ENCODE measurements at regions not wholly inside any gene's neighbourhood (a gene's known extent, or its start where the extent isn't known, plus 50 kb on each side); places are given as distances from the start of the nearest gene placed in this dataset.

DNA sequence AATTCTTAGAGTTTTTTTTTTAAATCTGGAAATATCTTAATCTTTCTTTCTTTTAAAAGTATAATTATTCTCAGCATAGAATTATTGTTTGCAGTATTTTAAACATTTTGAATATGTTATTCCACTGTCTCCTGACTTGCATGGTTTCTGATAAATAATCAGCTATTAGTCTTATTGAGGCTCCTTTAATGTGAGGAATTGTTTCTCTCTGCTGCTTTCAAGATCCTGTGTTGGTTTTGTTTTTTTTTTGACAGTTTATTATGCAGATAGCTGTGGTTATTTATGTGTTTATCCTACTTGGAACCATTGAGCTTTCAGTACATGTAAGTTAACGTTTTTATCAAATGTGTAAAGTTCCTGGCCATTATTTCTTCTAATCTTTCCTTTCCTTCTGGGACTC is 477.9 kb upstream of the HTR2A start (continued):
- TF ChIP-seq, protein P1, sequence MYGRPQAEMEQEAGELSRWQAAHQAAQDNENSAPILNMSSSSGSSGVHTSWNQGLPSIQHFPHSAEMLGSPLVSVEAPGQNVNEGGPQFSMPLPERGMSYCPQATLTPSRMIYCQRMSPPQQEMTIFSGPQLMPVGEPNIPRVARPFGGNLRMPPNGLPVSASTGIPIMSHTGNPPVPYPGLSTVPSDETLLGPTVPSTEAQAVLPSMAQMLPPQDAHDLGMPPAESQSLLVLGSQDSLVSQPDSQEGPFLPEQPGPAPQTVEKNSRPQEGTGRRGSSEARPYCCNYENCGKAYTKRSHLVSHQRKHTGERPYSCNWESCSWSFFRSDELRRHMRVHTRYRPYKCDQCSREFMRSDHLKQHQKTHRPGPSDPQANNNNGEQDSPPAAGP (tag by site-specific recombination; IDR thresholded peaks at IDR 0.05): no peak
- TF ChIP-seq PRDM1 (tag by site-specific recombination; IDR thresholded peaks at IDR 0.05) (no peak), GLIS2 (tag by site-specific recombination; IDR thresholded peaks at IDR 0.05) (no peak), ZNF623 (tag by site-specific recombination; IDR thresholded peaks at IDR 0.05) (no peak)
- TF ChIP-seq, protein P2, sequence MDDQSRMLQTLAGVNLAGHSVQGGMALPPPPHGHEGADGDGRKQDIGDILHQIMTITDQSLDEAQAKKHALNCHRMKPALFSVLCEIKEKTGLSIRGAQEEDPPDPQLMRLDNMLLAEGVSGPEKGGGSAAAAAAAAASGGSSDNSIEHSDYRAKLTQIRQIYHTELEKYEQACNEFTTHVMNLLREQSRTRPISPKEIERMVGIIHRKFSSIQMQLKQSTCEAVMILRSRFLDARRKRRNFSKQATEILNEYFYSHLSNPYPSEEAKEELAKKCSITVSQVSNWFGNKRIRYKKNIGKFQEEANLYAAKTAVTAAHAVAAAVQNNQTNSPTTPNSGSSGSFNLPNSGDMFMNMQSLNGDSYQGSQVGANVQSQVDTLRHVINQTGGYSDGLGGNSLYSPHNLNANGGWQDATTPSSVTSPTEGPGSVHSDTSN (CRISPR knock-in tag; IDR thresholded peaks at IDR 0.05): no peak
- TF ChIP-seq, protein P3, sequence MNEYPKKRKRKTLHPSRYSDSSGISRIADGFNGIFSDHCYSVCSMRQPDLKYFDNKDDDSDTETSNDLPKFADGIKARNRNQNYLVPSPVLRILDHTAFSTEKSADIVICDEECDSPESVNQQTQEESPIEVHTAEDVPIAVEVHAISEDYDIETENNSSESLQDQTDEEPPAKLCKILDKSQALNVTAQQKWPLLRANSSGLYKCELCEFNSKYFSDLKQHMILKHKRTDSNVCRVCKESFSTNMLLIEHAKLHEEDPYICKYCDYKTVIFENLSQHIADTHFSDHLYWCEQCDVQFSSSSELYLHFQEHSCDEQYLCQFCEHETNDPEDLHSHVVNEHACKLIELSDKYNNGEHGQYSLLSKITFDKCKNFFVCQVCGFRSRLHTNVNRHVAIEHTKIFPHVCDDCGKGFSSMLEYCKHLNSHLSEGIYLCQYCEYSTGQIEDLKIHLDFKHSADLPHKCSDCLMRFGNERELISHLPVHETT (tag by site-specific recombination; IDR thresholded peaks at IDR 0.05): no peak
- TF ChIP-seq, protein P4, sequence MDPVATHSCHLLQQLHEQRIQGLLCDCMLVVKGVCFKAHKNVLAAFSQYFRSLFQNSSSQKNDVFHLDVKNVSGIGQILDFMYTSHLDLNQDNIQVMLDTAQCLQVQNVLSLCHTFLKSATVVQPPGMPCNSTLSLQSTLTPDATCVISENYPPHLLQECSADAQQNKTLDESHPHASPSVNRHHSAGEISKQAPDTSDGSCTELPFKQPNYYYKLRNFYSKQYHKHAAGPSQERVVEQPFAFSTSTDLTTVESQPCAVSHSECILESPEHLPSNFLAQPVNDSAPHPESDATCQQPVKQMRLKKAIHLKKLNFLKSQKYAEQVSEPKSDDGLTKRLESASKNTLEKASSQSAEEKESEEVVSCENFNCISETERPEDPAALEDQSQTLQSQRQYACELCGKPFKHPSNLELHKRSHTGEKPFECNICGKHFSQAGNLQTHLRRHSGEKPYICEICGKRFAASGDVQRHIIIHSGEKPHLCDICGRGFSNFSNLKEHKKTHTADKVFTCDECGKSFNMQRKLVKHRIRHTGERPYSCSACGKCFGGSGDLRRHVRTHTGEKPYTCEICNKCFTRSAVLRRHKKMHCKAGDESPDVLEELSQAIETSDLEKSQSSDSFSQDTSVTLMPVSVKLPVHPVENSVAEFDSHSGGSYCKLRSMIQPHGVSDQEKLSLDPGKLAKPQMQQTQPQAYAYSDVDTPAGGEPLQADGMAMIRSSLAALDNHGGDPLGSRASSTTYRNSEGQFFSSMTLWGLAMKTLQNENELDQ (tag by site-specific recombination; IDR thresholded peaks at IDR 0.05; ENCODE audit: low read depth): no peak
- TF ChIP-seq, protein P5, sequence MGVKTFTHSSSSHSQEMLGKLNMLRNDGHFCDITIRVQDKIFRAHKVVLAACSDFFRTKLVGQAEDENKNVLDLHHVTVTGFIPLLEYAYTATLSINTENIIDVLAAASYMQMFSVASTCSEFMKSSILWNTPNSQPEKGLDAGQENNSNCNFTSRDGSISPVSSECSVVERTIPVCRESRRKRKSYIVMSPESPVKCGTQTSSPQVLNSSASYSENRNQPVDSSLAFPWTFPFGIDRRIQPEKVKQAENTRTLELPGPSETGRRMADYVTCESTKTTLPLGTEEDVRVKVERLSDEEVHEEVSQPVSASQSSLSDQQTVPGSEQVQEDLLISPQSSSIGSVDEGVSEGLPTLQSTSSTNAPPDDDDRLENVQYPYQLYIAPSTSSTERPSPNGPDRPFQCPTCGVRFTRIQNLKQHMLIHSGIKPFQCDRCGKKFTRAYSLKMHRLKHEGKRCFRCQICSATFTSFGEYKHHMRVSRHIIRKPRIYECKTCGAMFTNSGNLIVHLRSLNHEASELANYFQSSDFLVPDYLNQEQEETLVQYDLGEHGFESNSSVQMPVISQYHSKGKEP (tag by site-specific recombination; IDR thresholded peaks at IDR 0.05): no peak

DNA sequence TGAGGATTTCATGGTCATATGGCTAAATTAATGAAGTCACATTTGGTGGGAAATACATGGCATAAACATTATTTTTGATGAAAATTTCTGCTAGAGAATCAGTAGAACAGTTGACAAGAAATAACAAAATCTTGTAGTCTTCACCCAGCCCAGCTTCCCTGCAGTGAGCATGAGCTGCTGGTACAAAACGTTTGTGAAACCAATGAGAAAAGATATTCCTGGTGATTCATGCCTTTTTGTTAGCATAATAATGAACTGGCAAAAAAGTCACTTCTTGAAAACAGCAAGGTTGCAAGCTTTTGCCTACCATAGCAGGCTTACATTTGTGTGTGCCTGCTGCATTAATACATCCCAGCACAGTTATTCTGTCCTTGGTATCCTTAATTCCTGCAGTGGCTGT is 475.9 kb upstream of the HTR2A start:
- CTCF ChIA-PET: no interaction called here
- Histone ChIP-seq H3K9me3 (ENCODE audit: control insufficient read depth, insufficient read depth, low read depth, low read length) (no peaks in the 10 kb centered on the region), H3K27ac (ENCODE audit: extremely low read depth, low read depth, low read length) (no peak overlapping the region), H3K36me3 (ENCODE audit: control insufficient read depth in 2 of 2, insufficient read depth in 1 of 2, low read length in 2 of 2) (no peaks in the 10 kb centered on the region), H3K4me3 (ENCODE audit: low read depth, low read length) (no peak overlapping the region), H3K4me1 (ENCODE audit: control insufficient read depth, insufficient read depth, low read length) (no peaks in the 10 kb centered on the region)
- POLR2A ChIA-PET: no interaction called here
- TF ChIP-seq ZNF174 (tag by site-specific recombination; IDR thresholded peaks at IDR 0.05): no peak
- TF ChIP-seq, protein P6, sequence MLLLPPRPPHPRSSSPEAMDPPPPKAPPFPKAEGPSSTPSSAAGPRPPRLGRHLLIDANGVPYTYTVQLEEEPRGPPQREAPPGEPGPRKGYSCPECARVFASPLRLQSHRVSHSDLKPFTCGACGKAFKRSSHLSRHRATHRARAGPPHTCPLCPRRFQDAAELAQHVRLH (tag by site-specific recombination; IDR thresholded peaks at IDR 0.05): no peak
- no peak for TF ChIP-seq ZNF239 (tag by site-specific recombination; IDR thresholded peaks at IDR 0.05)
- TF ChIP-seq, protein P7, sequence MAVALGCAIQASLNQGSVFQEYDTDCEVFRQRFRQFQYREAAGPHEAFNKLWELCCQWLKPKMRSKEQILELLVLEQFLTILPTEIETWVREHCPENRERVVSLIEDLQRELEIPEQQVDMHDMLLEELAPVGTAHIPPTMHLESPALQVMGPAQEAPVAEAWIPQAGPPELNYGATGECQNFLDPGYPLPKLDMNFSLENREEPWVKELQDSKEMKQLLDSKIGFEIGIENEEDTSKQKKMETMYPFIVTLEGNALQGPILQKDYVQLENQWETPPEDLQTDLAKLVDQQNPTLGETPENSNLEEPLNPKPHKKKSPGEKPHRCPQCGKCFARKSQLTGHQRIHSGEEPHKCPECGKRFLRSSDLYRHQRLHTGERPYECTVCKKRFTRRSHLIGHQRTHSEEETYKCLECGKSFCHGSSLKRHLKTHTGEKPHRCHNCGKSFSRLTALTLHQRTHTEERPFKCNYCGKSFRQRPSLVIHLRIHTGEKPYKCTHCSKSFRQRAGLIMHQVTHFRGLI (tag by site-specific recombination; IDR thresholded peaks at IDR 0.05): no peak
- TF ChIP-seq, protein P3 (tag by site-specific recombination; IDR thresholded peaks at IDR 0.05): no peak
- no peak for TF ChIP-seq ZNF664 (tag by site-specific recombination; IDR thresholded peaks at IDR 0.05)
- TF ChIP-seq, protein P8, sequence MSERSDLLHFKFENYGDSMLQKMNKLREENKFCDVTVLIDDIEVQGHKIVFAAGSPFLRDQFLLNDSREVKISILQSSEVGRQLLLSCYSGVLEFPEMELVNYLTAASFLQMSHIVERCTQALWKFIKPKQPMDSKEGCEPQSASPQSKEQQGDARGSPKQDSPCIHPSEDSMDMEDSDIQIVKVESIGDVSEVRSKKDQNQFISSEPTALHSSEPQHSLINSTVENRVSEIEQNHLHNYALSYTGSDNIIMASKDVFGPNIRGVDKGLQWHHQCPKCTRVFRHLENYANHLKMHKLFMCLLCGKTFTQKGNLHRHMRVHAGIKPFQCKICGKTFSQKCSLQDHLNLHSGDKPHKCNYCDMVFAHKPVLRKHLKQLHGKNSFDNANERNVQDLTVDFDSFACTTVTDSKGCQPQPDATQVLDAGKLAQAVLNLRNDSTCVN (tag by site-specific recombination; optimal IDR thresholded peaks at IDR 0.05): no peak
- no peak for TF ChIP-seq ZNF76 (tag by site-specific recombination; IDR thresholded peaks at IDR 0.05; ENCODE audit: borderline replicate concordance, low read depth)
- no peak for TF ChIP-seq SETDB1 (IDR thresholded peaks at IDR 0.05; ENCODE audit: insufficient read length, low read length)
- TF ChIP-seq, protein P9, sequence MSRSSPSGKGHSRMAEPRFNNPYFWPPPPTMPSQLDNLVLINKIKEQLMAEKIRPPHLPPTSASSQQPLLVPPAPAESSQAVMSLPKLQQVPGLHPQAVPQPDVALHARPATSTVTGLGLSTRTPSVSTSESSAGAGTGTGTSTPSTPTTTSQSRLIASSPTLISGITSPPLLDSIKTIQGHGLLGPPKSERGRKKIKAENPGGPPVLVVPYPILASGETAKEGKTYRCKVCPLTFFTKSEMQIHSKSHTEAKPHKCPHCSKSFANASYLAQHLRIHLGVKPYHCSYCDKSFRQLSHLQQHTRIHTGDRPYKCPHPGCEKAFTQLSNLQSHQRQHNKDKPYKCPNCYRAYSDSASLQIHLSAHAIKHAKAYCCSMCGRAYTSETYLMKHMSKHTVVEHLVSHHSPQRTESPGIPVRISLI (tag by site-specific recombination; IDR thresholded peaks at IDR 0.05): no peak
- TF ChIP-seq SCRT2 (tag by site-specific recombination; IDR thresholded peaks at IDR 0.05): no peak
